ENCODE measurements at regions not wholly inside any gene's neighbourhood (a gene's known extent, or its start where the extent isn't known, plus 50 kb on each side); places are given as distances from the start of the nearest gene placed in this dataset.

GRCh38 chr18:25423760-25424159 is 71.8 kb upstream of the ZNF521 start:
- Histone ChIP-seq H3K79me1 (ENCODE audit: low read depth in 1 of 2, low read length in 2 of 2) (no peaks in the 10 kb centered on the region), H2BK15ac (ENCODE audit: low read depth, low read length) (no peak overlapping the region), H3K14ac (replicated peaks; ENCODE audit: low read depth, low read length) (no peak overlapping the region), H2BK5ac (ENCODE audit: low read depth, low read length, poor library complexity, severe bottlenecking) (no peak overlapping the region), H3K18ac (ENCODE audit: low read depth, low read length) (no peak overlapping the region), H3K27me3 (ENCODE audit: control insufficient read depth, insufficient read depth, low read length) (no peaks in the 10 kb centered on the region), H4K5ac (ENCODE audit: low read depth, low read length) (no peak overlapping the region), H3K9me3 (ENCODE audit: control insufficient read depth, insufficient read depth, low read length) (peaks cover 2% of the 10 kb centered on the region), H3K9ac (ENCODE audit: low read depth, low read length) (no peak overlapping the region), H3K36me3 (ENCODE audit: control insufficient read depth, insufficient read depth, low read length) (no peaks in the 10 kb centered on the region), H3K56ac (ENCODE audit: extremely low read depth, insufficient read depth, low read length) (no peak overlapping the region), H2AFZ (replicated peaks; ENCODE audit: low read length, poor library complexity) (no peak overlapping the region), H2AK9ac (replicated peaks; ENCODE audit: low read depth, low read length, poor library complexity) (no peak overlapping the region), H3K27ac (ENCODE audit: insufficient read depth, low read length) (no peak overlapping the region), H3K23ac (ENCODE audit: low read depth, low read length) (no peak overlapping the region), H4K20me1 (ENCODE audit: insufficient read depth, low read length) (no peaks in the 10 kb centered on the region), H3K4me1 (ENCODE audit: control insufficient read depth, insufficient read depth, low read length) (peaks cover 3% of the 10 kb centered on the region), H2BK20ac (ENCODE audit: low read depth, low read length) (no peak overlapping the region), H4K91ac (ENCODE audit: insufficient read depth, low read depth, low read length) (no peak overlapping the region), H3K4me2 (ENCODE audit: low read depth, low read length) (no peak overlapping the region), H3K4me3 (ENCODE audit: insufficient read depth, low read depth, low read length) (no peak overlapping the region), H4K8ac (ENCODE audit: low read depth in 2 of 2, low read length in 2 of 2) (no peak overlapping the region), H2BK120ac (ENCODE audit: low read depth, low read length) (no peak overlapping the region), H3K4ac (ENCODE audit: low read depth, low read length) (no peak overlapping the region), H2AK5ac (ENCODE audit: low read depth, low read length) (no peak overlapping the region), H3K9me1 (ENCODE audit: insufficient read depth, low read length) (no peaks in the 10 kb centered on the region)
- in situ Hi-C loops (cut with MboI; ENCODE audit: low sequenced_read_pairs) (no loop called here), dilution Hi-C loops (cut with HindIII; ENCODE audit: low sequenced_read_pairs, unreplicated experiment) (no loop called here), intact Hi-C loops (cut with micrococcal nuclease) (no loop called here)
- ChIA-PET POLR2A (ENCODE audit: unreplicated experiment) (no interaction called here), CTCF (no interaction called here)
- DNase-seq, result no peak
- no CpG with 5 or more reads among the region's 2 CpGs for WGBS, 2 experiments (ENCODE audit: extremely low coverage in 2 of 2, insufficient read length in 1 of 2)
- no peak for TF ChIP-seq MAZ (IDR thresholded peaks at IDR 0.05; ENCODE audit: borderline replicate concordance, low read depth, low read length)
- no peak for TF ChIP-seq CEBPB (IDR thresholded peaks at IDR 0.05; ENCODE audit: low read depth, low read length)
- TF ChIP-seq SMC3 (IDR thresholded peaks at IDR 0.05; ENCODE audit: low read depth, low read length), result no peak
- TF ChIP-seq FOS (IDR thresholded peaks at IDR 0.05; ENCODE audit: low read depth, low read length), result no peak
- no peak for TF ChIP-seq MXI1 (IDR thresholded peaks at IDR 0.05; ENCODE audit: borderline replicate concordance, low read depth, low read length)
- no TSS peak for BruUV-seq (replicated peaks)
- no peak for ATAC-seq (ENCODE audit: low read depth)

Measured in IMR-90 (cell line).